Keratinocyte (primary cell): ENCODE measurements at regions not wholly inside any gene's neighbourhood (a gene's known extent, or its start where the extent isn't known, plus 50 kb on each side); places are given as distances from the start of the nearest gene placed in this dataset.

ENCODE experiments used
- DNase-seq: peaks from one replicate; pipeline ENCODE4 v3.0.0-alpha.2; 2011; ENCODE audit warnings: low read depth, missing footprints, low spot score
- FAIRE-seq: peaks from 2 replicates; lab custom pipeline; 2011; peaks lifted over from hg19 to GRCh38; lab: Jason Lieb, UNC
- H2AFZ ChIP-seq: 2 replicates; pipeline ENCODE4 v1.6.0; 2012; ENCODE audit warnings: low read length, control low read depth, inconsistent platforms; ENCODE audit not compliant: control insufficient read depth
- H3K27ac ChIP-seq: 2 replicates; pipeline ENCODE4 v1.5.1; 2011; ENCODE audit warnings: low read length; ENCODE audit not compliant: control insufficient read depth, insufficient read depth
- H3K27me3 ChIP-seq: 3 replicates; pipeline ENCODE4 v1.6.0; 2011; ENCODE audit warnings: low read length; ENCODE audit not compliant: control insufficient read depth, insufficient read depth; ENCODE audit errors: extremely low read depth
- H3K36me3 ChIP-seq, 2 experiments: 2 replicates in 1 of 2; 3 replicates in 1 of 2; pipeline ENCODE4 v1.5.1; 2011; ENCODE audit warnings: low read length in 2 of 2, mild to moderate bottlenecking in 1 of 2; ENCODE audit not compliant: control insufficient read depth in 2 of 2, insufficient read depth in 2 of 2; ENCODE audit errors: extremely low read depth in 1 of 2
- H3K4me1 ChIP-seq: 3 replicates; pipeline ENCODE4 v1.5.1; 2011; ENCODE audit warnings: low read length; ENCODE audit not compliant: control insufficient read depth, insufficient read depth; ENCODE audit errors: extremely low read depth
- H3K4me2 ChIP-seq: 3 replicates; pipeline ENCODE4 v1.6.0; 2011; ENCODE audit warnings: low read depth, low read length; ENCODE audit not compliant: control insufficient read depth, insufficient read depth; ENCODE audit errors: extremely low read depth
- H3K4me3 ChIP-seq, 3 experiments: fragments of 200-600 bp in 1 of 3; sonication (generic) in 1 of 3; 2 replicates in 2 of 3; 3 replicates in 1 of 3; pipeline ENCODE4 v1.5.1; 2011 to 2016; ENCODE audit warnings: low read length in 3 of 3, mild to moderate bottlenecking in 3 of 3, control low read depth in 2 of 3, inconsistent platforms in 1 of 3, low read depth in 1 of 3, mixed read lengths in 1 of 3, mixed run types in 1 of 3, moderate library complexity in 1 of 3; ENCODE audit not compliant: control insufficient read depth in 2 of 3, insufficient read depth in 2 of 3; ENCODE audit errors: extremely low read depth in 1 of 3
- H3K79me2 ChIP-seq: 2 replicates; pipeline ENCODE4 v1.6.0; 2012; ENCODE audit warnings: low read length; ENCODE audit not compliant: control insufficient read depth, insufficient read depth
- H3K9ac ChIP-seq: 3 replicates; pipeline ENCODE4 v1.6.0; 2011; ENCODE audit warnings: low read length; ENCODE audit not compliant: control insufficient read depth, insufficient read depth; ENCODE audit errors: extremely low read depth
- H3K9me1 ChIP-seq: 3 replicates; pipeline ENCODE4 v1.6.0; 2011; ENCODE audit warnings: low read length; ENCODE audit not compliant: control insufficient read depth, insufficient read depth; ENCODE audit errors: extremely low read depth
- H3K9me3 ChIP-seq: 2 replicates; pipeline ENCODE4 v1.5.1; 2012; ENCODE audit warnings: low read depth, low read length; ENCODE audit not compliant: control insufficient read depth
- H4K20me1 ChIP-seq: 3 replicates; pipeline ENCODE4 v1.6.0; 2011; ENCODE audit warnings: low read length; ENCODE audit not compliant: control insufficient read depth, insufficient read depth; ENCODE audit errors: extremely low read depth
- EZH2 ChIP-seq: IDR thresholded peaks from one replicate; pipeline ENCODE4 v1.6.1; 2012; ENCODE audit warnings: inconsistent platforms, mild to moderate bottlenecking, low read length, moderate library complexity
- dilution Hi-C: fragments of 300-500 bp; cut with MboI; formaldehyde crosslinking; loops from one replicate; pipeline ENCODE4 v1.7.0; 2020; ENCODE audit warnings: low sequenced_read_pairs; ENCODE audit not compliant: extremely low pct_ligation_motif_present
- TF ChIP-seq, protein P1 (sequence below), 3 experiments: IDR thresholded peaks in 1 of 3; conservative IDR thresholded peaks in 1 of 3; optimal IDR thresholded peaks in 1 of 3; 2 replicates in 2 of 3; 3 replicates in 1 of 3; pipeline versions ENCODE3 to v1.5.1; 2011; ENCODE audit warnings: low read length in 3 of 3, mild to moderate bottlenecking in 3 of 3, moderate library complexity in 2 of 3, control low read depth in 1 of 3, inconsistent platforms in 1 of 3; ENCODE audit not compliant: insufficient read depth in 2 of 3; ENCODE audit errors: extremely low read depth in 1 of 3

DNA sequence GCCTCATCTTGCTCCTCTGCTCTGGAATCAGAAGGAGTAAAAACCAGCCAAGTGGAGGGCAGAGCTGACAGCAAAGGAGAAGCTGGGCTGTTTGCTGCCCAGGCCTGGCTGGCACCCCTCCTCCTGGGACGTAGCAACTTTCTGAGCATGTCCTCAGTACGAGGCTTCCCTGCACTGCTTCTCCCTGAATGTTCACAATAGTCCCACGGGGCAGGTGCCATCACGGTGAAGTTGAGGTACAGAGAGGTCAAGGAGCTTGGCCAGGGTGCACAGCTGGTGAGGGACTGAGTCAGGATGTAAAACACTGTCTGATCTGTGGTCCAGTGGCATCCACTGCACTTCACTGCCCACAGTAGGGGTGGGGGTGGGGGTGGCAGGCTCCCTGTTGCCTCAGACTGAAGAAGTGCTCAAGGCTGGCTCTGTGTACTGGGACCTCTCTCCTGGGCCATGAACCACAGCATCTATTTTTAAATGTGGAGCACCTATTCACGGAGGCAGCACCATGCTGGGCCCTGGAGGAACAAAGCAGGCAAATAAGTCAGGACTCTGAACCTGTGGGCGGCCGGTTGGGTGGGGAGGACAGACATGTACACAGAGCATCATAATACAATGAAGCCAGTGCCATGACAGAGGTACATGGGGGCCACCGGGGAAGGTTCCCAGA, 369.5 kb downstream of the SEC14L1 start:
- no peaks in the 10 kb centered on the region for H3K9me1 ChIP-seq
- no peaks in the 10 kb centered on the region for H3K79me2 ChIP-seq
- H3K9me3 ChIP-seq: no peaks in the 10 kb centered on the region
- no peak for TF ChIP-seq EZH2
- TF ChIP-seq, protein P1, sequence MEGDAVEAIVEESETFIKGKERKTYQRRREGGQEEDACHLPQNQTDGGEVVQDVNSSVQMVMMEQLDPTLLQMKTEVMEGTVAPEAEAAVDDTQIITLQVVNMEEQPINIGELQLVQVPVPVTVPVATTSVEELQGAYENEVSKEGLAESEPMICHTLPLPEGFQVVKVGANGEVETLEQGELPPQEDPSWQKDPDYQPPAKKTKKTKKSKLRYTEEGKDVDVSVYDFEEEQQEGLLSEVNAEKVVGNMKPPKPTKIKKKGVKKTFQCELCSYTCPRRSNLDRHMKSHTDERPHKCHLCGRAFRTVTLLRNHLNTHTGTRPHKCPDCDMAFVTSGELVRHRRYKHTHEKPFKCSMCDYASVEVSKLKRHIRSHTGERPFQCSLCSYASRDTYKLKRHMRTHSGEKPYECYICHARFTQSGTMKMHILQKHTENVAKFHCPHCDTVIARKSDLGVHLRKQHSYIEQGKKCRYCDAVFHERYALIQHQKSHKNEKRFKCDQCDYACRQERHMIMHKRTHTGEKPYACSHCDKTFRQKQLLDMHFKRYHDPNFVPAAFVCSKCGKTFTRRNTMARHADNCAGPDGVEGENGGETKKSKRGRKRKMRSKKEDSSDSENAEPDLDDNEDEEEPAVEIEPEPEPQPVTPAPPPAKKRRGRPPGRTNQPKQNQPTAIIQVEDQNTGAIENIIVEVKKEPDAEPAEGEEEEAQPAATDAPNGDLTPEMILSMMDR (optimal IDR thresholded peaks at IDR 0.05 in 1 of 3, IDR thresholded peaks at IDR 0.05 in 1 of 3, conservative IDR thresholded peaks at IDR 0.05 in 1 of 3; ENCODE audit: extremely low read depth in 1 of 3, insufficient read depth in 2 of 3, low read length in 3 of 3): no peak
- no peak overlapping the region for H3K4me2 ChIP-seq
- no peak overlapping the region for H3K4me3 ChIP-seq
- H2AFZ ChIP-seq: no peak overlapping the region
- H3K27me3 ChIP-seq: no peaks in the 10 kb centered on the region
- peaks cover 0 to 2% of the 10 kb centered on the region in 2 experiments for H3K36me3 ChIP-seq
- no peak overlapping the region for H3K9ac ChIP-seq
- H4K20me1 ChIP-seq: no peaks in the 10 kb centered on the region
- DNase-seq: no peak
- H3K4me1 ChIP-seq: peaks cover 7% of the 10 kb centered on the region
- no peak for FAIRE-seq
- H3K27ac ChIP-seq: no peak overlapping the region
- dilution Hi-C loops: no loop called here

GRCh38 chr17:77511514-77512061, 370.8 kb downstream of the SEC14L1 start:
- Histone ChIP-seq H3K9me3 (no peaks in the 10 kb centered on the region), H3K9ac (no peak overlapping the region), H3K27me3 (no peaks in the 10 kb centered on the region), H2AFZ (no peak overlapping the region), H3K79me2 (no peaks in the 10 kb centered on the region), H3K4me2 (no peak overlapping the region), H3K27ac (no peak overlapping the region), H3K4me3 (no peak overlapping the region), H4K20me1 (no peaks in the 10 kb centered on the region), H3K36me3 (peaks cover 0 to 2% of the 10 kb centered on the region in 2 experiments), H3K4me1 (peaks cover 7% of the 10 kb centered on the region), H3K9me1 (no peaks in the 10 kb centered on the region)
- dilution Hi-C loops: no loop called here
- FAIRE-seq (no peak), DNase-seq (no peak)
- no peak for TF ChIP-seq EZH2
- TF ChIP-seq, protein P1 (optimal IDR thresholded peaks at IDR 0.05 in 1 of 3, IDR thresholded peaks at IDR 0.05 in 1 of 3, conservative IDR thresholded peaks at IDR 0.05 in 1 of 3; ENCODE audit: extremely low read depth in 1 of 3, insufficient read depth in 2 of 3, low read length in 3 of 3): no peak
